Stimulated activated CD8-positive, alpha-beta memory T cell treated with anti-CD3 and anti-CD28 coated beads, Interleukin-7, amount 100 ng/mL, for 4 hours (primary cell): ENCODE measurements at regions not wholly inside any gene's neighbourhood (a gene's known extent, or its start where the extent isn't known, plus 50 kb on each side); places are given as distances from the start of the nearest gene placed in this dataset.

Experiments
- DNase-seq, 2 donors: peaks; one replicate each; pipeline ENCODE4 v3.0.0-alpha.2; 2020; ENCODE audit warnings: low read depth in 2 of 2

DNA sequence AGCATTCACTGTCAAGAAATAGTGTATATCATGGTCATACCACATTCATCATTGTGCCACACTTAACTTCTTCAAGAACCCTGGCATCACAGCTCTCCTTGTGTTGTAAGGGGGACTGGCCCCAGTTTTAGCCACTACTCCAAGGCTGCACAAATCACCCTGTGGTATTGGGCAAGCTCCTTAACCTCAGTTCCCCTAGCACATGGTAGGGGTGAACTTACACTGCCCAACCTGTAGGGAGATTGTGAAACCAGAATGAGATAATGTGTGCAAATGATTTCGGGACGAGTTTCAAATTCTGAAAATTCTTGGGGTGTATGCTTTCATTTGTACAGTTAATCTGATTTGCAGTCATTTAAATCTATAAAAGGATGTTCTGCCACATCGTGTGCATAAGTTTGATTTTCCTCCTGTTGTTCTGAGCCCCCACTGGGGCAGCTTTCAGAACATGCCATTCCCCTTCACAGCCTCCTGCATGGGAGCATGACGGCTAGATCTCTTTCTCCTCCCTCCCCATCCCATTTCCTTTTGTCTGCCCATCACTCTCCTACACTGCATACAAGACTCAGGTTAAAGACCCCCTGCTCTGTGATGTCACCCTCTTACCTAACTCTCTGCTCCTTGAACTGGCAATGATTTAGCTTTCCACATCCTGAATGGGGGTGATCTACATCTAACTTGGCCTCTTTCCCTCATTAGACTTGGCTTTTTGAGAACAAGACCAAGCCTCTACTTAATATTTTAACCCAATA, 290.3 kb downstream of the CHRM3 start:
- no peak for DNase-seq

DNA sequence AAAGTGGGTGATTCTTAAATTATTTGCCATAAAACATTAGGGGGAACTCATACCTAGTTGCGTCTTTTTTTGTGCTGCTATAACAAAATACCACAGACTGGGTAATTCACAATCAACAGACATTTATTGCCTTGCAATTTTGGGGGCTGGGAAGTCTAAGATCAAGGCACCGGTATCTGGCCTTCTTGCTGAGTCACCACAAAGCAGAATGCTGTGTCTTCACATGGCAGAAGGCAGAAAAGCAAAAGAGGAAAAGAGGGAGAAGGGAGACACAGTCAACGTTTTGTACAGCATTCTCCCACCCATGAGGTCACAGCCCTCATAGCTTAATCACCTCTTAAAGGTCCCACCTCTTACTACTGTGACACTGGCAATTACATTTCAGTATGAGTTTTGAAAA, 291.0 kb downstream of the CHRM3 start:
- no peak for DNase-seq

DNA sequence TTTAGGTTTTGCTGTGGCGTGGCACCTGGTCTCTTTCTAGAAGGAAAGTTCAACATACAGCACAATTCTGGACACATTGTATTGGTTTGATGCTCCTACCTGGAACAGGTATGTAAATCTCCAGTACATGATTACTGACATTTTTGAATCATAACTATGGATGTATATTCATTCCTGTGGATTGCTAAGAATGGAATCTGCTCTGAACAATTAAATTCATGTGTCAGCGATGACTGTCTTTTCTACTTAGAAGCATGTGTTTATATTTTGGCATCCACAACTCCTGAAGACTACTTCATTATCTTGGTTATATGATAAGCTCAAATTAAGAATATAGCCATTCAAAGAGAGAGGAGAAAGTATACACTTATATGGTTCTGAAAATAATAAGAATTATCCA, 291.8 kb downstream of the CHRM3 start:
- no peak for DNase-seq

DNA sequence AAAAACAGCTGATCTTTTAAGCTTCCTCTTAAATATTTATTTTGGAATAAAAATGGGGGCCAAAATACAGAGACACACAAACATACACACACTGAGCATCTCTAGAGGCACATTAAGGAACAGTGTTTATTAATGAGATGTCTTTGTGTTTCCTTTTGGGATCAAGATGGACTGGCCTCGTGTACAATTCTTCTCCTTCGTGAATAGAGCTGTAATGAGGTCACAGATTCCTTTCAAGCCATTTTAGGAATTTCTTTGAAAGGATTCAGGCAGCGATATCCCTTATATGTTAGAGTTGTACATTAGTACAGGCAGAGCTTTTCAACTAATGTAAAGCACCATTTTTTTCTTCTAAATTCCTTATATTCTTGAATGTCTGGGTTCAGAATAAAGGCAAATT, 295.7 kb downstream of the CHRM3 start:
- no peak for DNase-seq

DNA sequence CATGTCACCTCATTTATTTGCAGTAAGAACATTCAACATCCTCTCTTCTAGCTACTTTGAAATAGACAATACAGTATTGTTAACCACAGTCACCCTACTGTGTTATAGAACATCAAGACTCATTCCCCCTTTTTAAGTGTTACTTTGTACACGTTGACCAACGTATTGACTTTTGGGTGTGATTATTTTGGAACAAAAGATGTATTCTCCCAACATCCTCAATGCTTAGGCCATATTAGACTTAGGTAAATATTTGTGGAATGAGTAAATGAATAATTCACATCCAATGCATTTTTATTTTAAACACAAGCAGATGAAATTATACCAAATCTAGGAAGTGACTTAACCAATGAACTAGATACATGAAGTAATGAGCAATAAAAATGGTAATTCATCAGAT, 296.6 kb downstream of the CHRM3 start:
- no peak for DNase-seq

DNA sequence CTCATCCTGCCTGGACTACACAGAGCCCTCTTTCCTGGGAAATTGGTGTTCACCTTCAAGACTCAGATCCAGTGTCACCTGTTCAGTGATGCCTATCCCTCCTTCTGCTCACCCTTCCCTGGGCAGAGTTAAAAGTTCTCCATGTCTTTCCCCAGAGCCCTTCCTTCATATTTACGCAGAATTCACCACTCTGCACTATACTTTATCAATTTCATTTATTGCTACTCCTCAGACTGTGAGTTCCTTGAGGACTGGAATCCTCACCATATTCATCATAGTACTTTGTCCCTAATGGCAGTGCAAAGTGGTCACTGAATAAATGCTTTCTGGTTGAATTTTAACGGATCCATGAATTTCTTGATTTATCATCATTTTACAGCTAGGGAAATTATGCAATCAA, 300.0 kb downstream of the CHRM3 start:
- no peak for DNase-seq

DNA sequence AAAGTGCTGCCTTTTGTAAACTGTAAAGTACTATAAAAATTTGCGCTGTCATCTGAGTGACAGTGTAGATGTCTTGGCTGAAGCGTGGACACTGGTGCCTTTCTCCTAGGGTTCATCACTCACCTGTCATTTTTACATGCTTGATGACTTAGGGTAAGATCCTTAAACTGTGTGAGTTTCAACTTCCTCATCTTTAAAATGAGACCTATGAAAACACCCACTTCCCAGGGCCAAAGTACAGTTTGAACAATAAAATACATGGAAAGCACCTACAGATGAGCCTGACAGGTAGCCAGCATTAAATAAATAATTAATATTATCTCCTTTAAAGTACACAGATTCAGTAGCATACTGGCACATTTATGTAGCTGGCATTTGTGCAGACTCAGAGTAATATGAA, 309.9 kb downstream of the CHRM3 start:
- no peak for DNase-seq

DNA sequence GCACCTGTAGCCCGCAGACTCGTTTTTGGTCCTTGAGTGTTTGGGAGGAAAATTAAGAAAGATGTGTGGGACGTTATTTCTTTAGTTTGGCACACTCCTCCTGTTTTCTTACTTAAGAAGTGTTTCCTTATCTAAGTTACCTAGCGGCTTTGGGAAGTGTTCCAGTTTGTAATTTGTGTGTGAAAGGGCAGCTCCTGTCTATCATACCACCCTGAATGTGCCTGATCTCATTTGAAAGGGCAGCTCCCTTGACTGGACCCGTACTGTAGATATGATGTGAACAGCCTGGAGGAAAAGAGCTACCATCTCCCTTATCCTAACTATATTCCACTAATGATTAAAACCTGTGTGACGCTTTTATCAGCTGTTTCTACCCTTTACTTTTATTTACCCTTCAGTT, 314.3 kb downstream of the CHRM3 start:
- no peak for DNase-seq

DNA sequence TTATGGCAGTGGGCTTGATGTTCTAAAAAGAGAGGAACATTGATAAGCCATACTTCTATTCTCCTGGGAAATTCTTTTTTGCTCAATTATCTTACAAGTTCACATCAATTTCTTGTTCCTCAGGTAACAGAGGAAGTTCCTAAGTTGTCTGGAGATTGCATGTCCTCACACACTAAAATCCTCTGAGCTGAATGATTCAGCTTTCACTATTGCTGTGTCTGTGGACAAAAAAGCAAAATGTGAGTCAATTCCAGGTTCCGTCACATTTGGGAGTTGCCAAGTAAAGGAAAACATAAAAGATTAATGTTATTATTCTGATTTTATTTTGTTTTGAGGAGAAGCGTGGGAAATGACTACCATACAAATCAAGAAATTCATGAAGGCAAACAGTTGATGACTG, 316.7 kb downstream of the CHRM3 start:
- DNase-seq: no peak

DNA sequence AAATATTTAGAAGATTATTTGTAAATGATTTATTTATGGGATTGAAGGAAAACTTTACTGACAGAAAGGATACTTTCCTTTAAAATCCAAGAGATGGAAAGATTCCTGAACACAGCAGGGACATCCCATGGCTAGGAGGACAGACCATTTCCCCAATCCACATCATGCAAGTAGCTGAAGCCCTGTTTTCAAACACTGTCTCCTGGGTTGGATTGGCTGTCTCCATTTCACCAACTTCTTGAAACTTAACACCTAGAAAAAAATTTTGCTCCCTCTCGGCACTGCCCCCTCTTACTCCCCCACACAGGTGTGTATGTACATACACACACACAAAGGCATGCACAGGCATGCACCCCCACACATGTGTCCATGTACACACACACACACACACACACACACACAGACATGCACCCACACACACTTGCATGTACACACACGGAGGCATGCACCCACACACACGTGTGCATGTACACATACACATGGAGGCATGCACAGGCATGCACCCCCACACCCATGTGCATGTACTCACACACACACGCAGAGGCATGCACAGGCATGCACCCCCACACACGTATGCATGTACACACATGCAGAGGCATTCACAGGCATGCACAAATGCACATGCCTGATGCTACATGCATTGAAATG, 320.0 kb downstream of the CHRM3 start:
- DNase-seq: no peak

DNA sequence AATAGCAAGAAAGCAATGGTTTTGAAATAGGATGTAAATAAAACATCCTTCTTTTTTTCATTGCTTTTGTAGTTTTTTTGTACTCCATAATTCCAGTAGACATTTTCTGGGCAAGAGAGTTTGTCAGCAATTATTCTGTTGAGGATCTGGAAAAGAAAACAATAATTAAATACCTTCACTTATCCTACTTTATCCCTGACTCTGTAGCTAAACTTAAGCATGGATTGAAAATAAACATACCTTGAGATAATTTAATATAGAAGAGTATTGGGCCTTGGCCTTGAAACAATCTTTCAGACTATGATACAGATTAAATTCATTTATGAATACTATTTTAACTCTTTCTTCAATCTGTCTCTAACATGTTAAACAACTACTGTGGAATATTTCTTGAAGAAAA, 321.2 kb downstream of the CHRM3 start:
- DNase-seq: no peak

DNA sequence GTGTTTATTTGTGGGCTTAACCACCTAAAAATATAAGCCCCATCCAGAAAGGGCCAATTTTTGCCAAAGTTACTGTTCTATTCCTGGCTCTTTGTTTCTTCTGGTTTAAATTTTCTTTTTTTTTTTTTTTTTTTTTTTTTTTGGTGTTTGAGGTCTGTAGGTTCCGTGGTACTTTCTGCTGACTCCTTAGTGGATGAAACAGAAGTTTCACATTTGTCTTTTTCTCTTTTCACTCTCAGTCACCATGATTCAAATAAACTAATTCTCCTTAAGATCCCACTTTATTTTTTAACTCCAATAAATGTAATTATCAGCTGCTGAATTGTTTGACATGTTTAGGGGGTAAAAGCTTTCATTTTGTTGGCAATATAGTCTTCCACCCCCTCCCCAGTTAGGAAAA, 322.3 kb downstream of the CHRM3 start:
- DNase-seq: no peak

DNA sequence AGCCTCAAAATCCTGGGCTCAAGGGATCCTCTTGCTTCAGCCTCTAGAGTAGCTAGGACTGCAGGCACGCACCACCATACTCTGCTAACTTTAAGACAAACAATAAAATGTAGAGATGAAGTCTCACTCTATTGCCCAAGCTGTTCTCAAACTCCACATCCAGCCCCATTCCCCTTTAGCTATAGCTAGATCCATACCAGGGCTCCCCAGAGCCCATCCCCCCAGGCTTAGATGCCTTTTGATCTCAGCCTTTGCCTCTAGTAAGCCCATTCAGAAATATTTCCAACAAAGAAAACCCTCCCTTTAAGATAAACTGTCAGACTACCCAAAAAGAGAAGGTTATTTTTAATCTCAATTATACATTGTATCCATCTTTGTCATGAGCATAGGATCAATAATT, 325.4 kb downstream of the CHRM3 start:
- DNase-seq: no peak

DNA sequence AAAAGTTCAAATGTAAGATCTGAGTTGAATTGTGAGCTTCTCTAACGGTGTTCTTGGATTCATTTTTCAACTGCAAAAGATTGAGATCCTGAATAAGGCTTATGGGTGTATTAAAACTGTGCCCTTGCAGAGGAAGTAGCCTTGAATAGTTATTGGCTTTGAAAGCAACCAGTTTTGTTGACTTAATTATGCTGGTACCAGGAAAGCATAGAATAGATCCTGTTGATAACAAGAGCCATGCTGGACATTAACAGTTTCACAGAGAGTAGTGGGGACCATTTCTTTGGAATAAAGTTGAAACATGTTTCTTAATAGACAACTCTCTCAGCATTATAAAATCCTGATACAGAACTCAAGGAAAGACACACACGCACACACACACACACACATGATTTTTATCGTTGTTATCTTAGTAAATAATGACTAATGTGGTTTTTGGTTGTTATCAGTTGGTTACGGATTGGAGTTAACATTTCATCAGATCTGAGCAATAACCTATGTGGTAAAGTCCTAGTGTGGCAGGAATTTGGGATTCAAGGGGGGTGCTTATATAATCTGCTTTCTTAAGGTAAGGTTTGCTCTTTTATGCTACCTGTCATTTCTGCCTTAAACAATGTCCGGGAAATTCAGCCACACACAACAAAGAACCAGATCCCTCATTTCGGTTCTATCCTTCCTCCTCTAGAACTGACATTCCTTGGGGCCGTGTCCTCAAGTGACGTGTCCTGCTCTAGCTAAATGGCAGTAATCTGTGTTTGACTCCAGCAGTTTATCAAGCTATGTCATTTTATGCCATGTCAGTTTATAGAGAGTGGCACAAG, 330.9 kb downstream of the CHRM3 start:
- DNase-seq: no peak

DNA sequence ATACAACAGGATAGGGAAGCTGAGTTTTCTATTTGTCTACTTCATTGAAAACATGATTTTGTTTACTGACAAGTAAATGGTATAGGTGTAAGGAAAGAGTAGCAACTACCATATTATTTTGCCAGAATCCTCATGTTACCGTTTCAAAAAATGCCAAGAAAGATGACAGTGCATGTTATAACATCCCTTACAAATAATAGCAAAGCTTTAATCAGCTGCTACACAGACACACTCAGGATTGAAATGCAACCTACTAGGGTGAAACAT, 331.5 kb downstream of the CHRM3 start:
- DNase-seq: no peak

DNA sequence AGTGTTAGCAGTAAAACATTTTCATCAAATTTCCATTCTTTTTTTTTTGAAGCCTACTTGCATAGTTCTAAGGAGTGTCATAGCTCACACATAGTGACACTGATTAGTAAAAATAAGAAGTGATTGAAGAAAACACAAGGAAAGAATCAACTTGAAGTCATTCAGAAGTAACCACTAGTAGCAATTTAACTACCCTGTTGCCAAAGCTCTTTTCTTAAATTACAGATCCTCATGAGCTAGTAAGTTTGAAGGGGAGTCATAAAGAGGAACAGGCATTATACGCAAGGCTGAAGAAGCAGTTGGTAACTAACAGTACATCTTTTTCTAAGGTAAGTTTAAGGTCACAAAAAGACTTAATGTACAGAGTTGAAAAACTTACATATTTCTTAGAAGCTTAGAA, 332.2 kb downstream of the CHRM3 start:
- DNase-seq: no peak

DNA sequence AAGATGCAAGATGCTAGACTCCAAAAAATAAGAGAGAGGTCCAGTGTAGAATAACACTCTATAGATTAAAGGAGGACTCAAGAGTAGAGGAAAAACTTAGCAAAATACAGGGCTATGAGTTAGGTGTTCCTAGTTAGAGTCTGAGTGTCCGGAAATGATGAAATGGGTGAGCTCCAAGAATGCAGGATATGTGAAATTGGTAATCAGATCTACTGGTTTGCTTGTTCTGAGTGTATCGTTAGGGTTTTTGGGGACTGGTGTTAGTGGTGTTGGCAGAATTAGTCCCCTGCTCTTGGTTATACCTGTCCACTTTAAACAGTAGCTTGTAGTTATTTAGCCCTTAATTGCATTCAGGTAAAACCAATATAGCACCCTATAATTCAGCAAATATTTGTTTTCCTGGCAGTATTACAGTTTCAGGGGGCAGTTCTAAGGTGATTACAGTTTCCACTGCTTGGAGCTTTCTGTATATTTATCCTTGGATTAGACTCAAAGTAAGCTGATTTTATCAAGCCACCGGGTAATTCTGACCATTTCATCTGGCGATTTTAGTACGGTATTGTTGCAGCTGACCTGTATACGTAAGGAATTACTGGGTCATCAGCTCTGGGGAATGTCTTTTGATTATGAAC, 332.7 kb downstream of the CHRM3 start:
- peak in 1 of 2 donors; percentile 17 for DNase-seq

DNA sequence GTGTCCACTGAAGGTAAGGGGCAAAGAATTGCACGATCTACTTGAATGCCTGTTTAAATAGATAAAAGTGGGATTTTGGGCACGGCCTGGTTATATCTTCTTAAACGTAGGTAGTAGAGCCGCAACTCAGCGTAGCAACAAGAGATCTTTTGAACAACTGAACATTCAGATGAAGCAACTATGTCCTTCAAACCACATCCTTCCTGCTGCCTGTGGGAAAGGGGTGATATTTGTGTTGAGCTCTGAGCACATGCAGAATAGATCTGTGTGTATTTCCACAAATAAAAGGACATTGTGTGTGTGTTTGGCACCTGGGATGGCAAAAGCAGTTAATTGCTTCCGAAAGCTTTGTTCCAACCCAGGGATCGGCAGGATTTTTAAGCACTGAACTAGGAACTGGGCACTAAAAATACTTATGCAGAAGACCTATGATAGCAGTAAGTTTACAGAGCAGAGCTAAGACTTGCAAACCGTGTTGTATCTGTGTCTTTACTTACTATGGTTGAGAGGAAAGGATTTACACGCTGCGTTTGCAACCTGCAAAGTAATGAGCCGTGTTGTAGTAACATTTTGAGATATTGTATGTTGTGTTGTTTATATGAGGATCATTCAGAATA, 333.4 kb downstream of the CHRM3 start:
- peak; percentile 34 to 46 for DNase-seq

DNA sequence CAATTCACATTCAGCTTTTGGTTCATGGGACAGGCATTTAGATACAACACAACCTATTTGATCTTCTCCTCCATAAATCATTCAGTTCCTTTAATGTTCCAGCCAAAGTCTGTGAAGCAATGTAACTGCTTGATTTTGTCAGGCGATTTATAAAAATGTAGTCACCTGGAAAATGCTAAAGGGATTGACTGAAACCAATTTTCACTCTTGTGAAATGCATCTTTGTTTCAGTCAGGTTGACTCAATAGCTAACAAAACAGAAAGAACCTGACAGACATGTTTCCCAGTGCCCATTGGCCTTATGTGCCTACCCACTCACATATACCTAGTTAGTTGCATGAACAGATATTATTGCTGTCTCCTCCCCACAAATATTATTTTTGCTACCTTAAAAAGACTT, 335.7 kb downstream of the CHRM3 start:
- DNase-seq: no peak

DNA sequence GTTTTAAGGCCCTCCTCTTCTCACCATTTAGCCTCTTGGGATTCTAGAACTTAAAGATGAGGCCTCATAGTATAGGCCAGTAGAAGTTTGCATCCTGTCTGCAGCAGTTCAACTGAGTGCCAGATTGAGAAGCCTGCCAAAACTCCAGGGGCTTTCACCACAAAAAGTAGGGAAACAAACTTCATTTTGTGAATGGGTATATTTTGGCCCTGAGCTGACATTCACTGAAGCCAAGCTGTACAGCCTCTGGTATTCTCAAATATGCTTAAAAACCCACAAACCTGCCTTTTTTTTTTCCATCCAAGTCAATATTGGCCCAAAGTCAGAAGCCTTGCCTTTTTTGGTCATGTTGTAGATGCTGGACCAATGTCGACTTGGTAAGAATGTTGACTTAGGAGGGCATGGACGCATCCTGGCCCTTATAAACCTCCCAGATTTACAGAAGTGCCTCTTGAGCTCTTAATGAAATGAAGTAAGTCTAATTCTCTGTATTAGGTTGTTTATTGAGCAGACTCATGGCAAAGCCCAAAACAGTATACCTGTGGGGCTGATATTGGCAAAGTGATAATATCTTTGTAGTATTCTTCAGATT, 337.5 kb downstream of the CHRM3 start:
- no peak for DNase-seq

DNA sequence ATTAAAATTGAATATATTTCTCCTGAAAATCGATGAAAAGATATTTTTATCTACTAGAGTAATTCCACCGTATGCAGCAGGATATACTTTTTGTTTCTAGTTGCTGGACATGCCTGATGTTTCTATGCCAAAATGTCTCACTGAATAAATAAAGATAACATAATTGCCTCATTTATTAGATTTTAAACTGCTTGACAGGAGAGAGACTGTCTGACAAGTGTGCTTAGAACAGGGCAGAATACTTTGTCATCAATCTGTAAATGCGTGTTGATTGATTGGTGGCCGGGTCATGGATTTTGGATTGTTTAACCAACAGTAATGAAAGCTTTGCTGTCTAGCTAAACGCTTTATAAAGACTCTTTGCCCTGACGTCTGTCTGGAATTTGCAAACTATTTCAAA, 339.0 kb downstream of the CHRM3 start:
- DNase-seq: no peak

DNA sequence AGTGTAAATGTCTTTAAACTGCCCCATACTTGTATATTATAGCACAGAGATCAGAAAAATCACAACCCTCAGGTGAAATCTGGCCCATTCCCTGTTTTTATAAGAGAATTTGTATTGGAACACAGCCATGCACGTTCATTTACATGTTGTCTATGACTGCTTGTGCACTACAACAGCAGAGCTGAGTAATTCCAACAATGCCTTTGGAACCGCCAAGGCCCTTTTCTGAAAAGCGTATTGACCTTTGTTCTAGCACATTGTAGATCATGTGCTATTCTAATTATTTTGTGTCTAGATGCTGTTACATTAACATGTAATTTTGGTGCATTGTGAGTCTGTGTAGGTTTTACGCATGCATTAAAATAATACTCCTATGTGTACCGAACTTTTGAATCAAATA, 339.6 kb downstream of the CHRM3 start:
- no peak for DNase-seq
